Uterus (tissue), 2 donors: ENCODE measurements at regions not wholly inside any gene's neighbourhood (a gene's known extent, or its start where the extent isn't known, plus 50 kb on each side); places are given as distances from the start of the nearest gene placed in this dataset.

ENCODE experiments used
- CTCF ChIP-seq, 4 experiments: fragments of 200-600 bp in 2 of 4; fragments of 450-650 bp in 2 of 4; sonication (generic) in 2 of 4; IDR thresholded peaks; one replicate each; pipeline ENCODE4 v1.5.1; 2016 to 2019; ENCODE audit warnings: antibody characterized with exemption in 4 of 4, mild to moderate bottlenecking in 2 of 4, moderate library complexity in 1 of 4
- POLR2A ChIP-seq, 2 donors: fragments of 450-650 bp; IDR thresholded peaks; one replicate each; pipeline ENCODE4 v1.6.1; 2016; ENCODE audit warnings: antibody characterized with exemption in 2 of 2, mild to moderate bottlenecking in 1 of 2, moderate library complexity in 1 of 2

GRCh38 chr7:25886387-25887240, 265.4 kb upstream of the NFE2L3 start:
- TF ChIP-seq CTCF (IDR thresholded peaks at IDR 0.05), result no peak
- TF ChIP-seq POLR2A (IDR thresholded peaks at IDR 0.05), result no peak
